BE2C (cell line): ENCODE measurements at regions not wholly inside any gene's neighbourhood (a gene's known extent, or its start where the extent isn't known, plus 50 kb on each side); places are given as distances from the start of the nearest gene placed in this dataset.

Source experiments
- DNase-seq: peaks from one replicate; pipeline ENCODE4 v3.0.0-alpha.2; 2020
- H3K27me3 ChIP-seq: fragments of 250-450 bp; sonication (Bioruptor Pico); 2 replicates; pipeline ENCODE4 v1.5.1; 2020; ENCODE audit warnings: mild to moderate bottlenecking
- H3K36me3 ChIP-seq: fragments of 250-450 bp; sonication (Bioruptor Pico); 2 replicates; pipeline ENCODE4 v1.5.1; 2020; ENCODE audit warnings: mild to moderate bottlenecking
- H3K4me1 ChIP-seq: fragments of 250-450 bp; sonication (Bioruptor Pico); 2 replicates; pipeline ENCODE4 v1.5.1; 2020
- H3K4me3 ChIP-seq: 2 replicates; pipeline ENCODE4 v1.5.1; 2011; ENCODE audit warnings: low read depth, low read length
- H3K9me3 ChIP-seq: fragments of 250-450 bp; sonication (Bioruptor Pico); 2 replicates; pipeline ENCODE4 v1.5.1; 2020
- CTCF ChIP-seq: IDR thresholded peaks from 2 replicates; pipeline ENCODE4 v1.5.1; 2012; ENCODE audit warnings: mild to moderate bottlenecking, low read depth, low read length

GRCh38 chr11:116122697-116123472 lies 618.7 kb upstream of the CADM1 start:
- Histone ChIP-seq H3K27me3 (no peaks in the 10 kb centered on the region), H3K4me3 (no peak overlapping the region), H3K4me1 (no peaks in the 10 kb centered on the region), H3K9me3 (no peaks in the 10 kb centered on the region), H3K36me3 (no peaks in the 10 kb centered on the region)
- no peak for DNase-seq
- no peak for TF ChIP-seq CTCF

- TF ChIP-seq CTCF, result no peak
Measured at GRCh38 chr11:116119158-116119557, 614.9 kb upstream of the CADM1 start.

GRCh38 chr11:116118138-116118470 lies 613.9 kb upstream of the CADM1 start:
- Histone ChIP-seq H3K9me3 (no peaks in the 10 kb centered on the region), H3K4me1 (no peaks in the 10 kb centered on the region), H3K36me3 (no peaks in the 10 kb centered on the region), H3K4me3 (no peak overlapping the region), H3K27me3 (no peaks in the 10 kb centered on the region)
- no peak for TF ChIP-seq CTCF
- no peak for DNase-seq

More at GRCh38 chr11:116119158-116119557, 614.9 kb upstream of the CADM1 start:
- H3K4me3 ChIP-seq, result no peak overlapping the region
- H3K9me3 ChIP-seq, result no peaks in the 10 kb centered on the region
- H3K4me1 ChIP-seq, result no peaks in the 10 kb centered on the region
- no peak for DNase-seq
- no peaks in the 10 kb centered on the region for H3K36me3 ChIP-seq
- H3K27me3 ChIP-seq, result no peaks in the 10 kb centered on the region

GRCh38 chr11:116117331-116118137 lies 613.3 kb upstream of the CADM1 start:
- Histone ChIP-seq H3K9me3 (no peaks in the 10 kb centered on the region), H3K4me3 (no peak overlapping the region), H3K36me3 (no peaks in the 10 kb centered on the region), H3K27me3 (no peaks in the 10 kb centered on the region), H3K4me1 (no peaks in the 10 kb centered on the region)
- TF ChIP-seq CTCF, result no peak
- no peak for DNase-seq

GRCh38 chr11:116115801-116116200 lies 611.6 kb upstream of the CADM1 start:
- TF ChIP-seq CTCF, result no peak
- H3K9me3 ChIP-seq, result no peaks in the 10 kb centered on the region
- no peaks in the 10 kb centered on the region for H3K4me1 ChIP-seq
- no peaks in the 10 kb centered on the region for H3K27me3 ChIP-seq
- no peak overlapping the region for H3K4me3 ChIP-seq
- no peak for DNase-seq
- H3K36me3 ChIP-seq, result no peaks in the 10 kb centered on the region

GRCh38 chr11:116114198-116114651 lies 610.0 kb upstream of the CADM1 start:
- no peak overlapping the region for H3K4me3 ChIP-seq
- H3K4me1 ChIP-seq, result no peaks in the 10 kb centered on the region
- DNase-seq, result no peak
- H3K27me3 ChIP-seq, result no peaks in the 10 kb centered on the region
- no peaks in the 10 kb centered on the region for H3K36me3 ChIP-seq
- H3K9me3 ChIP-seq, result no peaks in the 10 kb centered on the region
- no peak for TF ChIP-seq CTCF
